ENCODE measurements at regions not wholly inside any gene's neighbourhood (a gene's known extent, or its start where the extent isn't known, plus 50 kb on each side); places are given as distances from the start of the nearest gene placed in this dataset.

GRCh38 chr18:78686976-78687685, 292.5 kb upstream of the SALL3 start:
- no peak for TF ChIP-seq EZH2 (IDR thresholded peaks at IDR 0.05; ENCODE audit: low read length)
- TF ChIP-seq CTCF (optimal IDR thresholded peaks at IDR 0.05 in 1 of 3, IDR thresholded peaks at IDR 0.05 in 1 of 3, conservative IDR thresholded peaks at IDR 0.05 in 1 of 3; ENCODE audit: extremely low read depth in 1 of 3, insufficient read depth in 2 of 3, low read length in 3 of 3) = no peak
- Histone ChIP-seq H4K20me1 (ENCODE audit: control insufficient read depth, extremely low read depth, insufficient read depth, low read length) (no peaks in the 10 kb centered on the region), H3K4me1 (ENCODE audit: control insufficient read depth, extremely low read depth, insufficient read depth, low read length) (no peaks in the 10 kb centered on the region), H3K27me3 (ENCODE audit: control insufficient read depth, extremely low read depth, insufficient read depth, low read length) (no peaks in the 10 kb centered on the region), H3K27ac (ENCODE audit: control insufficient read depth, insufficient read depth, low read length) (no peak overlapping the region), H3K9me1 (ENCODE audit: control insufficient read depth, extremely low read depth, insufficient read depth, low read length) (no peaks in the 10 kb centered on the region), H3K79me2 (ENCODE audit: control insufficient read depth, insufficient read depth, low read length) (no peaks in the 10 kb centered on the region), H3K4me3 (ENCODE audit: control insufficient read depth in 2 of 3, extremely low read depth in 1 of 3, insufficient read depth in 2 of 3, low read depth in 1 of 3, low read length in 3 of 3) (no peak overlapping the region), H2AFZ (ENCODE audit: control insufficient read depth, low read length) (no peak overlapping the region), H3K9me3 (ENCODE audit: control insufficient read depth, low read depth, low read length) (peaks cover 11% of the 10 kb centered on the region), H3K4me2 (ENCODE audit: control insufficient read depth, extremely low read depth, insufficient read depth, low read depth, low read length) (no peak overlapping the region), H3K9ac (ENCODE audit: control insufficient read depth, extremely low read depth, insufficient read depth, low read length) (no peak overlapping the region), H3K36me3 (ENCODE audit: control insufficient read depth in 2 of 2, extremely low read depth in 1 of 2, insufficient read depth in 2 of 2, low read length in 2 of 2) (no peaks in the 10 kb centered on the region)
- DNase-seq (ENCODE audit: low read depth, low spot score) = no peak
- FAIRE-seq = no peak
- dilution Hi-C loops (cut with MboI; ENCODE audit: extremely low pct_ligation_motif_present, low sequenced_read_pairs) = no loop called here

- peaks cover 11% of the 10 kb centered on the region for H3K9me3 ChIP-seq (ENCODE audit: control insufficient read depth, low read depth, low read length)
- H3K4me2 ChIP-seq (ENCODE audit: control insufficient read depth, extremely low read depth, insufficient read depth, low read depth, low read length) = no peak overlapping the region
- H2AFZ ChIP-seq (ENCODE audit: control insufficient read depth, low read length) = no peak overlapping the region
- no peak overlapping the region for H3K27ac ChIP-seq (ENCODE audit: control insufficient read depth, insufficient read depth, low read length)
- no peaks in the 10 kb centered on the region for H3K9me1 ChIP-seq (ENCODE audit: control insufficient read depth, extremely low read depth, insufficient read depth, low read length)
- dilution Hi-C loops (cut with MboI; ENCODE audit: extremely low pct_ligation_motif_present, low sequenced_read_pairs) = no loop called here
- H3K36me3 ChIP-seq (ENCODE audit: control insufficient read depth in 2 of 2, extremely low read depth in 1 of 2, insufficient read depth in 2 of 2, low read length in 2 of 2) = no peaks in the 10 kb centered on the region
- H4K20me1 ChIP-seq (ENCODE audit: control insufficient read depth, extremely low read depth, insufficient read depth, low read length) = no peaks in the 10 kb centered on the region
- no peaks in the 10 kb centered on the region for H3K27me3 ChIP-seq (ENCODE audit: control insufficient read depth, extremely low read depth, insufficient read depth, low read length)
- no peak overlapping the region for H3K9ac ChIP-seq (ENCODE audit: control insufficient read depth, extremely low read depth, insufficient read depth, low read length)
- H3K4me1 ChIP-seq (ENCODE audit: control insufficient read depth, extremely low read depth, insufficient read depth, low read length) = no peaks in the 10 kb centered on the region
- FAIRE-seq (no peak), DNase-seq (ENCODE audit: low read depth, low spot score) (no peak)
- no peaks in the 10 kb centered on the region for H3K79me2 ChIP-seq (ENCODE audit: control insufficient read depth, insufficient read depth, low read length)
- H3K4me3 ChIP-seq (ENCODE audit: control insufficient read depth in 2 of 3, extremely low read depth in 1 of 3, insufficient read depth in 2 of 3, low read depth in 1 of 3, low read length in 3 of 3) = no peak overlapping the region
- no peak for TF ChIP-seq EZH2 (IDR thresholded peaks at IDR 0.05; ENCODE audit: low read length)
- no peak for TF ChIP-seq CTCF (optimal IDR thresholded peaks at IDR 0.05 in 1 of 3, IDR thresholded peaks at IDR 0.05 in 1 of 3, conservative IDR thresholded peaks at IDR 0.05 in 1 of 3; ENCODE audit: extremely low read depth in 1 of 3, insufficient read depth in 2 of 3, low read length in 3 of 3)
Observed at GRCh38 chr18:78687736-78688135, 291.9 kb upstream of the SALL3 start.

All from keratinocyte (primary cell).